ENCODE measurements at regions not wholly inside any gene's neighbourhood (a gene's known extent, or its start where the extent isn't known, plus 50 kb on each side); places are given as distances from the start of the nearest gene placed in this dataset.

DNA sequence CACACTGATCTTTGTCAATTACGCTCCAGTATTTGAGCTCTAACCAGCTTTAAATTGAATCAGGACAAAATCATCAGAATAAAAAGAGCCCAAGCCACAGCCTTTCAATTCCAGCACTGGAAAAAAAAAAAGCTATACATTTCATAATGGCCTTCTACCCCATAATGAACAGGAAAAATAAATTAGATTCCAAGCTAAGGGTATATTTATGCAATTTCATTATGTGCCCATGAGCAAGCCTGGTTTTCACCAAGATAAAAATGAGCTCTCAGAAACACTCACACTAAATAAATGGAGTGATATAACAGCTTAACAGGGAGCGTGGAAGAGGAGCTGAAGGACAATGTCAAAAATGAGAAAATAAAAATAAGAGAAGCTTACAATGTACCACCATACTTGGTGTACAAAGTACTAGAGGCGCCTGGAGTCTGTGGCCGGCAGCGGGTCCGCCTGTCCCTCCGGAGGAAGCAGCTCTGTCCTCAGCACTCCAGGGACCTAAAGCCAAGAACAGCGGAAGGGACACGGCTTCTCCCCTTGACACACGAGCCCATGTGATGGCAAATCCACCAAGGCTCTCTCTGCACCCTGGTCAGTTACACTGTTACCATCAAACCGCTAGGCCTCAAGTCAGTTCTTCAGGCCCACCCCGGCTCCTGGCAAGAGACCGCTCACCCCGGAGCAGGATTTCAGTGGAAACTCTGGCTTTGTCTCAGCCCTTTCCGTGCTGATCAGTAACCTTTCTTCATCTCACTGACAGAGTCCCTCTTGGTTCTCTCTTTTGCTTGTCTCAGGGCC, 69.6 kb downstream of the RBFOX3 start:
- H3K4me1 ChIP-seq (ENCODE audit: insufficient read depth, low read length): no peaks in the 10 kb centered on the region
- H3K4me2 ChIP-seq (ENCODE audit: low read length): no peak overlapping the region
- BruUV-seq (replicated peaks): no TSS peak
- ChIA-PET POLR2A (ENCODE audit: unreplicated experiment) (no interaction called here), CTCF (no interaction called here)
- intact Hi-C loops (cut with micrococcal nuclease): no loop called here
- no peaks in the 10 kb centered on the region for H3F3A ChIP-seq (ENCODE audit: low read length, unreplicated experiment)
- H3K9ac ChIP-seq (ENCODE audit: low read length): no peak overlapping the region
- peaks cover 97% of the 10 kb centered on the region for H3K27me3 ChIP-seq (ENCODE audit: low read length)
- DNase-seq (no peak), ATAC-seq (no peak)
- no peaks in the 10 kb centered on the region for H4K20me1 ChIP-seq (ENCODE audit: low read length)
- no peaks in the 10 kb centered on the region for H3K36me3 ChIP-seq (ENCODE audit: low read depth, low read length)
- H3K79me2 ChIP-seq (ENCODE audit: low read length): no peaks in the 10 kb centered on the region
- no peak overlapping the region for H3K27ac ChIP-seq (ENCODE audit: low read length)
- TF ChIP-seq CTCF (conservative IDR thresholded peaks at IDR 0.05; ENCODE audit: low read depth, low read length) (no peak), EZH2phosphoT487 (IDR thresholded peaks at IDR 0.05; ENCODE audit: borderline replicate concordance, low read length) (no peak), EZH2 (IDR thresholded peaks at IDR 0.05; ENCODE audit: low read length, unreplicated experiment) (no peak)
- no peaks in the 10 kb centered on the region for H3K9me3 ChIP-seq (ENCODE audit: low read length)
- H3K9me2 ChIP-seq (replicated peaks; ENCODE audit: low read length): no peaks in the 10 kb centered on the region
- H2AFZ ChIP-seq (ENCODE audit: low read length): no peak overlapping the region
- no peak overlapping the region for H3K4me3 ChIP-seq (ENCODE audit: low read length)

- CTCF ChIA-PET: no interaction called here
- DNase-seq: no peak
These were observed 70.7 kb downstream of the RBFOX3 start for GRCh38 chr17:79539944-79540705.

More at GRCh38 chr17:79539944-79540705, 70.7 kb downstream of the RBFOX3 start:
- BruUV-seq (replicated peaks): no TSS peak
- Histone ChIP-seq H3K27me3 (ENCODE audit: low read length) (peaks cover 97% of the 10 kb centered on the region), H3K79me2 (ENCODE audit: low read length) (no peaks in the 10 kb centered on the region), H3F3A (ENCODE audit: low read length, unreplicated experiment) (no peaks in the 10 kb centered on the region), H3K9ac (ENCODE audit: low read length) (no peak overlapping the region), H2AFZ (ENCODE audit: low read length) (no peak overlapping the region), H4K20me1 (ENCODE audit: low read length) (no peaks in the 10 kb centered on the region), H3K27ac (ENCODE audit: low read length) (no peak overlapping the region), H3K9me2 (replicated peaks; ENCODE audit: low read length) (no peaks in the 10 kb centered on the region), H3K9me3 (ENCODE audit: low read length) (no peaks in the 10 kb centered on the region), H3K4me3 (ENCODE audit: low read length) (no peak overlapping the region), H3K36me3 (ENCODE audit: low read depth, low read length) (no peaks in the 10 kb centered on the region), H3K4me1 (ENCODE audit: insufficient read depth, low read length) (no peaks in the 10 kb centered on the region), H3K4me2 (ENCODE audit: low read length) (no peak overlapping the region)
- POLR2A ChIA-PET (ENCODE audit: unreplicated experiment): no interaction called here
- TF ChIP-seq EZH2phosphoT487 (IDR thresholded peaks at IDR 0.05; ENCODE audit: borderline replicate concordance, low read length): no peak
- TF ChIP-seq CTCF (conservative IDR thresholded peaks at IDR 0.05; ENCODE audit: low read depth, low read length): no peak
- no peak for ATAC-seq
- intact Hi-C loops (cut with micrococcal nuclease): no loop called here
